OCI-LY3 (cell line): ENCODE measurements at regions not wholly inside any gene's neighbourhood (a gene's known extent, or its start where the extent isn't known, plus 50 kb on each side); places are given as distances from the start of the nearest gene placed in this dataset.

Experiments used
- H2AFZ ChIP-seq: fragments of 200-600, 300-600 bp; shearing (Covaris generic); 2 replicates; pipeline ENCODE4 v1.6.0; 2014; ENCODE audit warnings: antibody characterized with exemption, low read depth, low read length
- H3K27ac ChIP-seq: fragments of 200-600, 300-600 bp; sonication (generic); 2 replicates; pipeline ENCODE4 v1.5.1; 2014; ENCODE audit warnings: mild to moderate bottlenecking, low read length, moderate library complexity, mixed read lengths
- H3K27me3 ChIP-seq: fragments of 200-600, 300-600 bp; sonication (generic); 2 replicates; pipeline ENCODE4 v1.6.1; 2014; ENCODE audit warnings: low read depth, low read length, mixed read lengths
- H3K36me3 ChIP-seq: fragments of 200-600, 300-600 bp; sonication (generic); replicated peaks from 2 replicates; pipeline ENCODE3; 2014; ENCODE audit warnings: low read depth, low read length, mixed read lengths
- H3K4me1 ChIP-seq: fragments of 300-600, 200-600 bp; sonication (generic); 2 replicates; pipeline ENCODE4 v1.6.1; 2014; ENCODE audit warnings: low read length, mixed read lengths
- H3K4me2 ChIP-seq: fragments of 200-600, 300-600 bp; sonication (generic); 2 replicates; pipeline ENCODE4 v1.6.1; 2014; ENCODE audit warnings: low read length, mixed read lengths
- H3K4me3 ChIP-seq: fragments of 300-600, 200-600 bp; sonication (generic); 2 replicates; pipeline ENCODE4 v1.5.1; 2014; ENCODE audit warnings: antibody characterized with exemption, mild to moderate bottlenecking, low read length, moderate library complexity
- H3K79me2 ChIP-seq: fragments of 300-600, 200-600 bp; shearing (Covaris generic); 2 replicates; pipeline ENCODE4 v1.6.1; 2014; ENCODE audit warnings: mild to moderate bottlenecking, low read length, mixed read lengths
- H3K9ac ChIP-seq: fragments of 300-600, 200-600 bp; shearing (Covaris generic); 2 replicates; pipeline ENCODE4 v1.6.0; 2014; ENCODE audit warnings: mild to moderate bottlenecking, low read length, moderate library complexity
- H3K9me3 ChIP-seq: fragments of 200-600, 300-600 bp; shearing (Covaris generic); 2 replicates; pipeline ENCODE4 v1.6.1; 2014; ENCODE audit warnings: low read length, mixed read lengths; ENCODE audit not compliant: insufficient read depth
- H4K20me1 ChIP-seq: fragments of 200-600, 300-600 bp; sonication (generic); 2 replicates; pipeline ENCODE4 v1.6.1; 2016; ENCODE audit warnings: low read length, mixed read lengths; ENCODE audit not compliant: insufficient read depth
- EZH2phosphoT487 ChIP-seq: fragments of 200-600 bp; shearing (Covaris generic); IDR thresholded peaks from 2 replicates; pipeline ENCODE4 v1.6.1; 2018; ENCODE audit warnings: antibody characterized with exemption, mixed run types, low read depth
- TF ChIP-seq, protein P1 (sequence below): fragments of 200-600, 300-600 bp; sonication (generic); IDR thresholded peaks from 2 replicates; pipeline ENCODE4 v1.5.1; 2014; ENCODE audit warnings: antibody characterized with exemption, low read length, low read depth

DNA sequence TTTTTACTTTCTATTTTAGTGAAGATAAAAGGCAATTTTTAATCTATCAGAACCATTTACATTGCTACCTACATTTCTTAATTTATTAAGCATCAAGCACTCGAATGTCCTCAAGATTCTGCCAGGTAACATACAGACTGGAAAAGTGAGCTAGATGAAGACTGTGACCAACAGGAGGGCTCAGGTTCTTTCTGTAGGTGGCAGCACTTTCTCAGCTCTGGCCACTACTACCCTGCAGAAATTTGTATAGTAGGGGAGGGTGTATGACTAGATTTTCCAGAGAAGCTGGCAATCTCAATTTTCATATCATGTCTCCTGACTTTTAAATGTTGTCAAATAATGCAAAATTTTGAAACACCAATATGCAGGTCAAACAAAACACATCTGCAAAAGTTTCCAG is 165.0 kb upstream of the SUCLG2 start:
- H3K9me3 ChIP-seq: no peaks in the 10 kb centered on the region
- H2AFZ ChIP-seq: no peak overlapping the region
- 0 out of 2 replicates have a peak, but pooled peaks cover 3% of the 10 kb centered on the region for H3K27me3 ChIP-seq
- H3K4me1 ChIP-seq: peaks cover 7% of the 10 kb centered on the region
- H3K36me3 ChIP-seq: no peaks in the 10 kb centered on the region
- no peak overlapping the region for H3K9ac ChIP-seq
- no peak overlapping the region for H3K4me3 ChIP-seq
- no peak for TF ChIP-seq EZH2phosphoT487
- TF ChIP-seq, protein P1, sequence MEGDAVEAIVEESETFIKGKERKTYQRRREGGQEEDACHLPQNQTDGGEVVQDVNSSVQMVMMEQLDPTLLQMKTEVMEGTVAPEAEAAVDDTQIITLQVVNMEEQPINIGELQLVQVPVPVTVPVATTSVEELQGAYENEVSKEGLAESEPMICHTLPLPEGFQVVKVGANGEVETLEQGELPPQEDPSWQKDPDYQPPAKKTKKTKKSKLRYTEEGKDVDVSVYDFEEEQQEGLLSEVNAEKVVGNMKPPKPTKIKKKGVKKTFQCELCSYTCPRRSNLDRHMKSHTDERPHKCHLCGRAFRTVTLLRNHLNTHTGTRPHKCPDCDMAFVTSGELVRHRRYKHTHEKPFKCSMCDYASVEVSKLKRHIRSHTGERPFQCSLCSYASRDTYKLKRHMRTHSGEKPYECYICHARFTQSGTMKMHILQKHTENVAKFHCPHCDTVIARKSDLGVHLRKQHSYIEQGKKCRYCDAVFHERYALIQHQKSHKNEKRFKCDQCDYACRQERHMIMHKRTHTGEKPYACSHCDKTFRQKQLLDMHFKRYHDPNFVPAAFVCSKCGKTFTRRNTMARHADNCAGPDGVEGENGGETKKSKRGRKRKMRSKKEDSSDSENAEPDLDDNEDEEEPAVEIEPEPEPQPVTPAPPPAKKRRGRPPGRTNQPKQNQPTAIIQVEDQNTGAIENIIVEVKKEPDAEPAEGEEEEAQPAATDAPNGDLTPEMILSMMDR: peak; percentile 72
- no peaks in the 10 kb centered on the region for H4K20me1 ChIP-seq
- no peak overlapping the region for H3K27ac ChIP-seq
- H3K4me2 ChIP-seq: no peak overlapping the region
- H3K79me2 ChIP-seq: no peaks in the 10 kb centered on the region

- no peaks in the 10 kb centered on the region for H3K79me2 ChIP-seq
- H3K36me3 ChIP-seq: no peaks in the 10 kb centered on the region
- no peak overlapping the region for H3K9ac ChIP-seq
- no peaks in the 10 kb centered on the region for H3K4me1 ChIP-seq
- no peaks in the 10 kb centered on the region for H3K9me3 ChIP-seq
- H2AFZ ChIP-seq: no peak overlapping the region
- H4K20me1 ChIP-seq: no peaks in the 10 kb centered on the region
- peaks cover 18% of the 10 kb centered on the region; the same call in 1 of the 2 replicates for H3K27me3 ChIP-seq
- H3K4me2 ChIP-seq: no peak overlapping the region
- TF ChIP-seq, protein P1: no peak
- H3K4me3 ChIP-seq: no peak overlapping the region
- H3K27ac ChIP-seq: no peak overlapping the region
Observed at GRCh38 chr3:67809370-67809935, 155.0 kb upstream of the SUCLG2 start.

DNA sequence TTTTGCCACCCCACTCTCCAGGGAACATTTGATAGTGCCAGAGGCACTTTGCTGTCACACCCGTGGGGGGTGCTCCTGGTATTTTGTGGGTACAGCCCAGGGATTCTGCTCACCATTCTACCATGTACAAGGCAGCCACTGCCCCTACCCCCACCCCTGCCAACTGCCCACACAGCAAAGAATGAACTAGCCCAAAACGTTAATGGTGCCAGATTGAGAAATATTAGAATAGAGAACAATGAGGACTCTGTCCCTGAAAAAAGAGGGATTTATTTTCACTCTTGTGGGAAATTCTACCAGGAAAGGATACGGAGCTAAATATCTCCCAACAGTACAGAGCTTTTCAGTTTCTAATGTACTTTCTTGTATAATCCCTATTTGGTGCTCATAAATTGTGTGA is 154.5 kb upstream of the SUCLG2 start:
- H2AFZ ChIP-seq: no peak overlapping the region
- H3K9me3 ChIP-seq: peaks cover under 1% of the 10 kb centered on the region; the same call in 1 of the 2 replicates
- H3K36me3 ChIP-seq: no peaks in the 10 kb centered on the region
- H3K4me2 ChIP-seq: no peak overlapping the region
- H4K20me1 ChIP-seq: no peaks in the 10 kb centered on the region
- no peaks in the 10 kb centered on the region for H3K79me2 ChIP-seq
- H3K4me3 ChIP-seq: no peak overlapping the region
- no peak overlapping the region for H3K27ac ChIP-seq
- H3K27me3 ChIP-seq: peaks cover 18% of the 10 kb centered on the region; the same call in 1 of the 2 replicates
- no peaks in the 10 kb centered on the region for H3K4me1 ChIP-seq
- TF ChIP-seq, protein P1: no peak
- no peak for TF ChIP-seq EZH2phosphoT487
- H3K9ac ChIP-seq: no peak overlapping the region

- Histone ChIP-seq H3K36me3 (no peaks in the 10 kb centered on the region), H4K20me1 (no peaks in the 10 kb centered on the region), H3K4me2 (no peak overlapping the region), H3K27ac (no peak overlapping the region), H3K79me2 (no peaks in the 10 kb centered on the region), H3K9ac (no peak overlapping the region), H2AFZ (no peak overlapping the region), H3K4me1 (no peaks in the 10 kb centered on the region), H3K4me3 (no peak overlapping the region), H3K27me3 (peaks cover 14% of the 10 kb centered on the region; the same call in 1 of the 2 replicates), H3K9me3 (peaks cover 10% of the 10 kb centered on the region; the same call in 1 of the 2 replicates)
- TF ChIP-seq EZH2phosphoT487: no peak
- TF ChIP-seq, protein P1: no peak
Observed at GRCh38 chr3:67804578-67804977, 150.2 kb upstream of the SUCLG2 start.
